ENCODE measurements at regions not wholly inside any gene's neighbourhood (a gene's known extent, or its start where the extent isn't known, plus 50 kb on each side); places are given as distances from the start of the nearest gene placed in this dataset.

GRCh38 chr6:105978974-105979373 lies 107.2 kb upstream of the PRDM1 start:
- TF ChIP-seq CTCF (IDR thresholded peaks at IDR 0.05) = no peak
- no peak for TF ChIP-seq EP300 (IDR thresholded peaks at IDR 0.05; ENCODE audit: low read depth)
- no peak for TF ChIP-seq POLR2AphosphoS5 (IDR thresholded peaks at IDR 0.05)
- TF ChIP-seq POLR2A (IDR thresholded peaks at IDR 0.05) = no peak

All from transverse colon (tissue), 4 donors.